Stimulated activated CD4-positive, alpha-beta T cell treated with anti-CD3 and anti-CD28 coated beads, Interleukin-4, amount 100 ng/mL, for 24 hours (primary cell): ENCODE measurements at regions not wholly inside any gene's neighbourhood (a gene's known extent, or its start where the extent isn't known, plus 50 kb on each side); places are given as distances from the start of the nearest gene placed in this dataset.
"Not testable (repeated sequence)": the region's sequence is repeated elsewhere in the genome, so short reads cannot be mapped to it uniquely, and the experiment has no call there.

Experiments
- DNase-seq: peaks from one replicate; pipeline ENCODE4 v3.0.0-alpha.2; 2020

DNA sequence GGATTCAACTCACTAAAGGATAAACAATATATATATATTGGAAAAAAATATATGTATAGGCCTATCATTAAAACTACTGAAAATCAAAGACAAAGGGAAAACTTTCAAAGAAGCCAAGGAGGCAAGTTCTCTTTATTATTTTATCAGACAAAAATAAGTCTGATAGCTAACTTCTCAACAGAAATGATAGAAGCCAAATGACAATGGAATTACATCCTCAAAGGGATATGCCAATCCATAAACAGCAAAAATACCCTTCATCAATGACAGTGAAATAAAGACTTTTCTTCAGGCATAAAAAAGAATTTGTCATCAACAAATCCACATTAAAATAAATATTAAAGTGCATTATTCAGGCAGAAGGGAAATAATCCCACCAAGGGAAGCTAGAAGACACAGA is 393.4 kb downstream of the ZFHX3 start:
- no peak for DNase-seq

DNA sequence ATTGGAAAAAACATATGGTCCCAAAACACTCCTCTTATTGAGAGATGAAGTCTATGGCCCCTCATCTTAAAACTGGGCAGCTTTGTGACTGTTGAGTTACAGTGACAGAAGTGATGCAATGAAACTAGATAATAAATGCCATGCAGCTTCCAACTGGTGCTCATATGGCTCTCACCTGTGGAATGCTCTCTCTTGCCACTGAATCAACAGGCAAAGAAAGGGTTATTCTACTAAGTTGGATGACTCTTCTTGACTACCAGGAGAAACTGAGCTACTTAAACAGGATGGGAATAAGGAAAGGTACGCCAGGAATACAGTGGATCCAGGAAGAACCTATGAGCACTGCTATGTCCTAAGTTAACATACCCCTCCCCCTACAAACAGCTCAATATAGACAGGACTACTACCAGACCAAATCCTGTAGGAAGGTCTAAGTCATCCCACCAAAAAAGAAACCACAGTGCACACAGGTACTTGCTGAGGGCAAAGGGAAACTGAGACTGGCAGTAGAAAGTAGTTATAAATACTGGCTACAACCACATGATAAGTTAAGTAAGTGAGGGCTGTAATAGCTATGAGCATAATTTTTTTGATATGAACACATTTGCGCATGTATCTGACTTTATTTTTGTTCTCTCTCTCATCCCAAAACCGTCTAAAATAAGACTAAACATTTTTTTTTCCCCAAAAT is 398.5 kb downstream of the ZFHX3 start:
- DNase-seq: no peak

DNA sequence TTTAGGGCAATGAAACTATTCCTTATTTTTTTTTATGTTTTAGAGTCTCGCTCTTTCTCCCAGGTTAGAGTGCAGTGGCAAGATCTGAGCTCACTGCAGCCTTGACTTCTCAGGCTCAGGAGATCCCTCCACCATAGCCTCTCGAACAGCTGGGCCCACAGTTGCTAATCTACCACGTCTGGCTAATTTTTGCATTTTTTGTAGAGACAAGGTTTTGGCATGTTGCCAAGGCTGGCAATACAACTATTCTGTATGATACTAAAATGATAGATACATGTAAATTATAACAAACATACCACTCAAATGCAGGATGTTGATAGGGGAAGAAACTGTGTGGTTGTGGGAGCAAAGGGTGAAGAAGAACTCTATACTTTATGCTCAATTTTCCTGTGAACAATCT is 401.3 kb downstream of the ZFHX3 start:
- no peak for DNase-seq

DNA sequence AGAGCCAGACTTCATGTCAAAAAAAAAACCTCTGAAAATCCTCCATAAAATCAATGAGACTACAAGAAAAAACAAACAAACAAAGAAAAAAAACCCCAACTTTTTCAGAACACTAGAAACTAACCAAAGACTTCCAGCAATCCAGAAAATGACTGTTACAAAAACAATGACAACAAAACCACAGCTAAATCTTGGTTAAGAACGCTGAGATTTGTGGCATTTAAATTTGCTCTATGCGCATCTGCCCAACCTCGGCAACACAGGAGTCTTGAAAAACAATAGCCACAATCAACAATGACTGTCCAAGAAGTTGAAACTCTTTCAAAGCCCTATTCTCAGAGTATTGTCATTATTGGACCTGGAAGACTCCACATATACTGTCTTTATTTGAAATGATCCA is 402.4 kb downstream of the ZFHX3 start:
- no peak for DNase-seq

DNA sequence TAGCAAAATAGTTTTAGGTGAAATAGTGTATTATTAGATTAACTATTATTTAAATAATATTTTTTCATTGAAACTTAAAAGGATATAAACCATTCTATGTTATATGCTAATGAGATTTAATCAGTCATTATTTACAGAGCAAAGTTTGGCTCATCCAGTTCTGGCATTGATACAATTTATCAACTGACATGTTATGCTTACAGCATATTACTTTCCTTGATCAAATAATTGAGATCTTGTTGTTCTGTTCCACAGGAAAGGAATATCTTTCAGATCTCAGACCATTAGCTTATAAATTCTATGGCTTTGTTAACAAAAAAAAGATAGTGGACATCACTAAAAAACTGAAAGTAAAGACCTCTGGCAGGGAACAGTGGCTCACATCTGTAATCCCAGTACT is 403.0 kb downstream of the ZFHX3 start:
- no peak for DNase-seq

DNA sequence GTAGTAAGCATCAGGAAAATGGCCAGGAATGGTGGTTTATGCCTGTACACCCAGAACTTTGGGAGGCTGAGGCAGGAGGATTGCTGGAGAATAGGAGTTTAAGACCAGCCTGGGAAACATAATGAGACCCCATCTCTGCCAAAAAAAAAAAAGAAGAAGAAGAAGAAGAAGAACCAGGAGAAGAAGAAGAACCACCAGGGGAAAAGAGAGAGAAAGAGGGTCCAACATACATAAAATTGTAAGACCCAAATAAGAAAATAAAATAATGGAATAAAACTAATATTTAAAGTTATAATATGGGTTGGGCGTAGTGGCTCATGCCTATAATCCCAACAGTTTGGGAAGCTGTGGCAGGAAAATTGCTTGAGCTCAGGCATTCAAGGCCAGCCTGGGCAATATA is 408.4 kb downstream of the ZFHX3 start:
- no peak for DNase-seq

DNA sequence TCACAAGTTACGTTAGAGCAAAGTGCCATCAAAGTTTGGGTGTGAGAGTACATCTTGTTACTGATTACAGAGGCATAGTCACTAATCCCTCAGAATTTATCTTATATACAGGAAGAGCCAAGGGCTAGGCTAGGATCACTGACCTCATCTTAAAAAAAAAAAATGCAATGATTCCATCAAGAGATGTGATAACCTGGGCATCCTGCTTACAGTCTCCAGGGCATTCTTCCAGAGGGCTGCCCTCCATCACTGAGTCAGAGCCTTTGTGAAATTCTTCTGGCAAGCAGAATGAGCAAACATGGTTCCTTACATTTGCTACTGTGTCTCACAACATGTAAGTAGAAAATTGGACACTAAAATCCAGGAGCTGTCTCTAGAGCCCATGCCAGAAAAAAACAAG is 410.6 kb downstream of the ZFHX3 start:
- no peak for DNase-seq

DNA sequence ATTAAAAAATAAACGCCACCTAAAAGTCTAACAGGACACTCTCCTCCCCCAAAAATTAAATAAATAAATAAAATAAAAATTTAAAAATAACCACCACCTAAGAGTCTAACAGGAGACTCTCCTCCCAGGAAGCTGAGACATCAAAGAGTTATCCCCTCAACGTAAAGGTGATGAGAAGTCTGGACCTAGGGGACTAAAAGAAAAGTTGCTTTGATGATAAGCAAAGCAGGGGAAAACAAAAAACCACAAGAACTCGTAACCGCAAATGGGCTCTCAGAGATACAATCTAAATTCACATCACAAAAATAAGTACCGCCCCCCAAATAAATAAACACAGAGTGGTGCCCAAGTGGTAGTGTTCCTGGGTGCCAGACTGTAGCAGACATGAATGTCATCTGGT is 412.2 kb downstream of the ZFHX3 start:
- no peak for DNase-seq

DNA sequence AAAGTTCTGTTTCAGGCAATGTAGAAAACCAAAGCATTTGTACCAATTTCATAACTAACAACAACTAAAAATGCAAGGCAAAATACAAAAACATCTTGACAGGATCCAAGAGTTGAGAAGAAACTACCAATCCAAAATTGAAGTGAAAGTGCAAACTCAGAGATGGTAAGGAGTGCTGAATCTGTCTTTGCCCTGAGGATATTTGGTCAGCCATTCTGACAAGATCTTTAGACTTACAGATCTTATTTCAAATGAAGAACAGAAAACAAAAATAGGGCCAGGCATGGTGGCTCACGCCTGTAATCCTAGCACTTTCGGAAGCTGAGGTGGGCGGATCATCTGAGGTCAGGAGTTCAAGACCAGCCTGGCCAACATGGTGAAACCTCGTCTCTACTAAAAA is 412.8 kb downstream of the ZFHX3 start:
- DNase-seq: no peak

DNA sequence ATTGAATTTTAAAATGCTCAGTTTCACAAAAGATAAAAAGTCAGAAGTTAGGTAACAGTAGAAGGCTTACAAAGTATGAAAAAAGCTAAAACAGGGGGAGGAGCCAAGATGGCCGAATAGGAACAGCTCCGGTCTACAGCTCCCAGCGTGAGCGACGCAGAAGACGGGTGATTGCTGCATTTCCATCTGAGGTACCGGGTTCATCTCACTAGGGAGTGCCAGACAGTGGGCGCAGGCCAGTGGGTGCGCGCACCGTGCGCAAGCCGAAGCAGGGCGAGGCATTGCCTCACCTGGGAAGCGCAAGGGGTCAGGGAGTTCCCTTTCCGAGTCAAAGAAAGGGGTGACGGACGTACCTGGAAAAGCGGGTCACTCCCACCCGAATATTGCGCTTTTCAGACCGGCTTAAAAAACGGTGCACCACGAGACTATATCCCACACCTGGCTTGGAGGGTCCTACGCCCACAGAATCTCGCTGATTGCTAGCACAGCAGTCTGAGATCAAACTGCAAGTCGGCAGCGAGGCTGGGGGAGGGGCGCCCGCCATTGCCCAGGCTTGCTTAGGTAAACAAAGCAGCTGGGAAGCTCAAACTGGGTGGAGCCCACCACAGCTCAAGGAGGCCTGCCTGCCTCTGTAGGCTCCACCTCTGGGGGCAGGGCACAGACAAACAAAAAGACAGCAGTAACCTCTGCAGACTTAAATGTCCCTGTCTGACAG is 420.6 kb downstream of the ZFHX3 start:
- not testable (repeated sequence) for DNase-seq

DNA sequence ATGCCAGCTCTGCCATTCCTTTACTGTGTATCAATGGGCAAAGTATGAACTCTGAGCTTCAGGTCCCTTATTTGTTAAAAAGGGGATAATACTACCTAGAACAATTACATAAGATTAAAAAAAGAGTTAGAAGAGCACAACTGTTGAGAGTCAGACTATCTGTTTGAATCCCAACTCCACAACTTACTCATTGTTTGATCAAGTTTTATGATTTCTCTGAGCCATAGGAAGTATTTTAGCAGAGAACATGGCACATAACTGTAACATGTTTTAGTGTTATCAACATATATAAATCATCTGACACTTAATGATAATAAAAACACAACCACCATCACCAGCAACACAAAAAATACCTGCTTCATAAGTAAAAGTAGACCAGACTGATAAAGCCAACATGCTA is 421.3 kb downstream of the ZFHX3 start:
- no peak for DNase-seq

DNA sequence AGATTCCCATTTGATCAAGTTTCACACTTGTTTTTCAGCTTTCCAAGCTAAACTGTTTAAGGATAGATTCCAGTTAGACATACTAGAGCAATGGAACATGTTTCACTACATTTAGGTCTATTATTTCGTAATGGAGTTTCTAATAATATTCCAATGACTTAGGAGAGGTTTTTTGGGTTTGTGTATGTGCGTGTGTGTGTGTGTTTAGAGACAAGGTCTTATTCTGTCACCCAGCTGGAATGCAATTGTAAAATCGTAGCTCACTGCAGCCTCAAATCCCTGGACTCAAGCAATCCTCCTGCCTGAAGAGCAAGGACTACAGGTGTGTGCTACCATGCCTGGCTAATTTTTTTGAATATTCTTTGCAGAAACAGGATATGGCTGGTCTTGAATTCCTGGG is 426.3 kb downstream of the ZFHX3 start:
- DNase-seq: no peak

DNA sequence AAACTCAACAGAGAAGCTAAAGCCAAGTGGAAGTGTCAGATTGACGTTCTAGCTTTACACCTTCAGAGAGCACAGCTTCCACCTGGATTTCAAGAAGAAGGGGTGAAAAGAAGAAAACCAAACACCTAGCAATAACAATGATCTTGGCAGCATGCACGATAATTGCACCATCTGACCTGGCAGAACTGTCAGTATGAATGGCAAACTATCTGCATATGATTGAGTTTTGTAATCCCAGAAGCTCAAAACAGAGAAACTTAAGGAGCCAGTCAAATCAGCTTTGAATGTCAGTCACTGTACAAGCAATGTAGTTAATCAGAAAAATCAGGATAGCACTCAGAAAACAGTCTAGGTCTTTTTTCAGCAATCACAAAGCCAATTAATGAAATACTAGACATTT is 427.1 kb downstream of the ZFHX3 start:
- DNase-seq: no peak

DNA sequence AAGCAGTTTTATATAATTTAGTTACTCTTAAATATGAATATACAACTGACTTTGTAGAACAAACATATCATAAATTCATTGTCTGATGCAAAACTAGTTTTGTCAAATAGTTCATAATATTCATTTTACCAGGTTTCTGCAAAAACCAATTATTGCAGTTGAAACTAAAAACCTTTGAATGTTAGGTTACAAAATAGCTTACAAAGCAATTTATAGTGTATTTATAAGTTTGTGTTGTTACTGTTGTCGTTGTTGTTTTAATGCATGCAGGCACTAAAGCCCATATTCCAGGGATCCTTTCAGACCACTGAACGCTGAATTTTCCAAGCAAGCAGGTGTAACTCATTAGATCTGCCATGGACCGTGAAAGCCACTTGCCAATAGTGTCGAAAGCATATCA is 427.6 kb downstream of the ZFHX3 start:
- no peak for DNase-seq

DNA sequence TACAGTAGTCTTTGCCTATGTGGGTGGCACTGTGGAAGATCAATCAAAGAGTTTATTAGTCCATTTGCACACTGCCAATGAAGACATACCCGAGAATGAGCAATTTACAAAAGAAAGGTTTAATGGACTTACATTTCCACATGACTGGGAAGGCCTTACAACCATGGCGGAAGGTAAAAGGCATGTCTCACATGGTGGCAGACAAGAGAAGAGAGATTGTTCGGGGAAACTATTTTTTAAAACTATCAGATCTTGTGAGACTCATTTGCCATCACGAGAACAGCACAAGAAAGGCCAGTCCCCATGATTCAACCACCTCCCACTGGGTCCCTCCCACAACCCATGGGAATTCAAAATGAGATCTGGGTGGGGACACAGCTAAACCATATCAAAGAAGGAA is 432.1 kb downstream of the ZFHX3 start:
- no peak for DNase-seq

DNA sequence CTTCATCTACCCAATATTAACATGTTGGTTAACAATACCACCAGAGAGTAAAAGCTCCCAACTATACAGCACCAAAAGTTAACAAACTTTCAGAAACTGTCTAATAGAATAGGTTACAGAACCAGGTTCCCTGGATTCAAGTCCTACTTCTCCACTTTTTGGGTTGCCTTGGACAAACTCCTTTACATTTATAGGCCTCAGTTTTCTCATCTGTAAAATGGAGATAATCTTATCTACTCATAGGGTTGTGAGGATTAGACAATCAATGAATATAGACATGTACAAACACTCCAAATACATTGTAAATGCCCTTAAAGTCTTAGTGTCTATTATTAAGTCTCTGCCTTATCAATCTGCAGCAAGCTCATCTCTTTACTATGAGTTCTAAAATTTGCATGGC is 435.2 kb downstream of the ZFHX3 start:
- DNase-seq: no peak

DNA sequence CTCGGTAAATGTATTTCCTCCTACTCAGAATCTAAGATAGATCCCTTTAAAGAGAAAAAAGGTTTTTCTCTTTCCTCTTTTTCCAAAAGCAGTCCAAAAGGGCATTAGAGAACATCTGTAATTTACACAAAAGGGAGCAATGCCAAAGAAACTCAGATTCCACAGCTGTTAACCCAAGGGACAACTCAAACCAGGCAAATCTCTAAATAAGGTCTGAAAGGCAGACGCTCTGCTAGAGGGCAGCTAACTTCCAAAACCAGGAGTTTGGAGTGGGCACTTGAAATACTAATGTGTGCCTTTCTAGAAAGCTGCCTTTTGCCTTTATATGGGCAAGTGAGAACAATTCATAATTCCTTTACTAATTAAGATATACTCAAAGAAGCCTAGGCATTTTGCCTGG is 435.7 kb downstream of the ZFHX3 start:
- DNase-seq: no peak

DNA sequence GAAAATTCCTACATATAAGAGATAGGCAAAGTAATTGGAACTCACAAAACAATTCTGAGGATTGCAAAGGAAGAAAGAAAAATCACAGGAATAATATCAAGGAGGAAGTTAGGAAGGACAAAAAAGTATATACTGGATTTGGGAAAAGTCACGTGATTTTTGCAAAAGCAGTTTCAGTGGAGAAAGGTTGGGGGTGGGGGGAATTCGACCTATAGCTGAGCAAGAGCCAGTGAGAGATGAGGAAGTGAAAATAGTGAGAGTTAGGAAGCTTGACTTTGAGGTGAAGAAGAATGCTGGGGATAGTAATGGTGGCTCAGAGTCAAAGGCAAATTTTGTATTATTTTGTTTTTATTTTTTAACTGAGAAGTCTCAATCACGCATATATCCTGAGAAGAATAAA is 438.0 kb upstream of the PMFBP1 start:
- DNase-seq: no peak

DNA sequence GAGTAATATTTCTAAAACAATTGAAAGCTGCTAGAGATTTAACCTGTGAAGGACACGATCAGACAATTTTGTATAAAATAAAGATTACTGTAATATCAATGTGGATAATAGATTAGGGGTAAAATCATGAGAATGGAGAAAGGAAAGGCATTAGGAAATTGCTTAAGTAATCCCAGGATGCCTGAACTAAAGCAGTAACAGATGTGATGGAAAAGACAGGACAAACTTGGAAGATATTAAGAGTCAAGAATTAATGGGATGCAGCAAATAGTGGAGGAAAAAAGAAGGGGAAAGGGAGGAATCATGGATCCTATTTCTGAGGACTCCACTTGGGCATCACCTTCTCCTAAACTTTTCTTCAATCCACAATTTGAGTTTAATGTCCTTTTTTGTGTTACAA is 437.1 kb upstream of the PMFBP1 start:
- no peak for DNase-seq

DNA sequence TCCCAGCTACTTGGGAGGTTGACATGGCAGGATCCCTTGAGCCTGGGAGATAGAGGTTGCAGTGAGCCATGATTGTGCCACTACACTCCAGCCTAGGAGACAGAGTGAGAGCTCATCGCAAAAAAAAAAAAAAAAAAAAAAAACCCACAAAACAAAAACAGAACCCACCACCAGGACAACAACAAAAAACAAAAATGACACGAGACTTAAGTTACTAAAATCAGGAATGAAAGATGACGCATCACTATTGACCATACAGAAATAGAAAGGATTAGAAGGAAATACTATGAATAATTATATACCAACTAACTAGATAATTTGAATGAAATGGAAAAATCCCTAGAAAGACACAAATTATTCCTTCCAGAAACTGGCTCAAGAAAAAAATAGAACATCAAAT is 432.4 kb upstream of the PMFBP1 start:
- no peak for DNase-seq

DNA sequence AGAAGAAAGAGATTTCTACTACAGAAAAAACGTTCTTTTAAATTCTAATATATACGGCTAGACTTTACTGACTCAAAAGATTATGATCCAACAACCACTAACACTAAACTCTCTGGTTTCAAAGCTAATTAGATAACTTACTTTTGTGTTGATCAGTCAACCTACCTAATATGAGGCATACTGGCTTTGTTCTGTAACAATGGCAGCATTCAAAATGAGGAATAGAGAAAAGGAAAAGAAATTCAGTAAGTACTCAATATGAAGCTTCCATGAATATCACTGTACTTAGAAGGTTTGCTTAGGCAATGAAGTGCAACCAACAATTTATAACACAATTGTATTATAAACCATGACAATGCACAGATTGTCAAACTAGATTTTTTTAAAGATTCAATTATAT is 430.5 kb upstream of the PMFBP1 start:
- no peak for DNase-seq

DNA sequence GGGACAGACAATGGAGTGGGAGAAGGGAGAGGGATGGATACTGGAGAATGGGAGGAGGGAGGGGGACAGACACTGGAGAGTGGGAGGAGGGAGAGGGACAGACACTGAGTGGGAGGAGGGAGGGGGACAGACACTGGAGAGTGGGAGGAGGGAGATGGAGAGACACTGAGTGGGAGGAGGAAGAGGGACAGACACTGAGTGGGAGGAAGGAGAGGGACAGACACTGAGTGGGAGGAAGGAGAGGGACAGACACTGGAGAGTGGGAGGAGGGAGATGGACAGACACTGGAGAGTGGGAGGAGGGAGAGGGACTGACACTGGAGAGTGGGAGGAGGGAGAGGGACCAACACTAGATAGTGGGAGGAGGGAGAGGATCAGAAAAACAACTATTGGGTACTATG is 426.7 kb upstream of the PMFBP1 start:
- DNase-seq: no peak

DNA sequence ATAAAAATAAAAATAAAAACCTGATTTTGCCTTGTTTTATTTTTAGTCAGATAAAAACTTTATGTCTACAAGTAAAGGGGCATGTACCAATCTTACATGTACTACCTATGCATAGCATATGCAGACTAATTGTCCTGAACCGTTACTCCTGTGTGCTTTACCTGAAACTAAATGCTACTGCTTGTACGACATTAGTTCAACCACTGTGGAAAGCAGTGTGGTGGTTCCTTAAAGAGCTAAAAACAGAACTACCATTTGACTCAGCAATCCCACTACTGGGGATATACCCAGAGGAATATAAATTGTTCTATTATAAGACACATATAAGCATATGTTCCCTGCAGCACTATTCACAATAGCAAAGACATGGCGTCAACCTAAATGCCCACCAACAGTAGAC is 426.0 kb upstream of the PMFBP1 start:
- DNase-seq: no peak

DNA sequence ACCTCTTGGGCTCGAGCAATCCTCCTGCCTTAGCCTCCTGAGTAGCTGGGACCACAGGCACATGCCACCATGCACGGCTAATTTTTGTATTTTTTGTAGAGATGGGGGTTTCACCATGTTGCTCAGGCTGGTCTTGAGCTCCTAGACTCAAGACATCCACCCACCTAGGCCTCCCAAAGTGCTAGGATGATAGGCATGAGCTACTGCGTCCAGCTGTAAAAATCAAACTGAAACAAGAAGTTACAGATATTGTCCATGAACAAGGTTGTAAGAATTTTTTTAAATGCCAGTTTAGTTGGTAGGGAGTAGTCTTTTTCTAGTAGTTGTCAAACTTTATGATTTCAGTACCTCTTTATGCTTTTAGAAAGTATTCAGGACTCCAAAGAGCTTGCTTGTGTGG is 424.4 kb upstream of the PMFBP1 start:
- DNase-seq: no peak
